Kidney glomerular epithelial cell (primary cell): ENCODE measurements at regions not wholly inside any gene's neighbourhood (a gene's known extent, or its start where the extent isn't known, plus 50 kb on each side); places are given as distances from the start of the nearest gene placed in this dataset.

Experiments
- DNase-seq: peaks from one replicate; lab custom pipeline; 2025; lab: John Stamatoyannopoulos, UW

GRCh38 chr13:99123101-99124045 is 77.3 kb upstream of the UBAC2 start:
- peak; percentile 19 for DNase-seq

GRCh38 chr13:99124046-99124400 is 76.6 kb upstream of the UBAC2 start:
- no peak for DNase-seq

- DNase-seq, result peak; percentile 42
Observed at GRCh38 chr13:99124794-99125316, 75.8 kb upstream of the UBAC2 start.

DNA sequence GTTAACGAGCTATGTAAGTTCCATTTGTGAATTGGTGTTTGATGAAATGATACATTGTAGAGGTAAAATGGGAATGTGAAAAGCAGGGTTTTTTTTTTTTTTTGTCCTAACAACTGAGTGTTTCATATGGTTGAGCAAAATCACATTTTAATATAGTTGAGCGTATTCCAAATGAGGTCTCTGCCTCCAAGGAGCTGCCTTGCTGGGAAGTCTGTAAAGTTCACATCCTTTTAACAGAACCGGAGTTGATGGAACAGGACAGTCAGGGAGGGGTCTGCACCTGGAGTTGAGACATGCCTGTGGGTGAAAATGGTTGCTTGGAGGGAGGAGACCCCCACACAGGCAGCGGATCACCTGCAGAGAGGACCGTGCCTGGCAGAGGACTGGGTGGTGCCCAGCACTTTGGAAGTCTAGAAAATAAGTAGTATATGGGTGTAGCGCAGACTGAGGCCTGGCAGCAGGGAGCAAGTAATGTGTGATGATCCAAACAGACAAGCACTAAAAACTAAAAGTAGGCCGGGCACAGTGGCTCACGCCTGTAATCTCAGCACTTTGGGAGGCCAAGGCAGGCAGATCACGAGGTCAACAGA is 75.2 kb upstream of the UBAC2 start:
- no peak for DNase-seq

DNA sequence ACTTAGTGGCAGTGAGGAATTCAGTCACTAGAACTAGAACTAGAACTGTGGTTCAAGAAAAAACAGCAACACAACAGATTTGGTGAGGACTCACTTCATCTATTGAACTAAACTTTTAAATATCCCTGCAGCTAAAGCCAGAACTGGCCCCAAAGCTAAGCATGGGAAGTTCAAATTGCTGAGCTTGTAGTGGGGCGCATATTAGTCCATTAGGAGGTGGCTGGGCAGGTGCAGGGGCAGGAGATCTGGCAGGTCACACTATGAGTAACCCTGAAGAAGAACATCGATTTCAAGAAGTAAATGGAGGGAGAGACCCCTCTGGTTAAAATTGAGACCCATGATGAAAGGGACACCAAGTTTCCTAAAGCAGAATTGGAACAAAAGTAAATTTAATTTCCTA is 73.8 kb upstream of the UBAC2 start:
- no peak for DNase-seq

DNA sequence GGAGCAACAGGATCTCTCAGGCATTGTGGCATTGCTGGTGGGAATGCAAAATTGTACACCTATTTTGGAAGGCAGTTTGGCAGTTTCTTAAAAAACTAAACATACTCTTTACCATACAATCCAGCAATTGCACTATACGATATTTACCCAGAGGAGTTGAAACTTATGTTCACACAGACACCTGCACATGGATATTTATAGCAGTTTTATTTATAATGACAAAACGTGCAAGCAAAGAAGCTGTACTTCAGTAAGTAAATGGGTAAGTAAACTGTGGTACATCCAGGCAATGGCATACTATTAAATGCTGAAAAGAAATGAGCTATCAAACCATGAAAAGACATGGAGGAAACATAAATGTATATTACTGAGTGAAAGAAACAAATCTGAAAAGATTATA is 71.6 kb upstream of the UBAC2 start:
- no peak for DNase-seq

DNA sequence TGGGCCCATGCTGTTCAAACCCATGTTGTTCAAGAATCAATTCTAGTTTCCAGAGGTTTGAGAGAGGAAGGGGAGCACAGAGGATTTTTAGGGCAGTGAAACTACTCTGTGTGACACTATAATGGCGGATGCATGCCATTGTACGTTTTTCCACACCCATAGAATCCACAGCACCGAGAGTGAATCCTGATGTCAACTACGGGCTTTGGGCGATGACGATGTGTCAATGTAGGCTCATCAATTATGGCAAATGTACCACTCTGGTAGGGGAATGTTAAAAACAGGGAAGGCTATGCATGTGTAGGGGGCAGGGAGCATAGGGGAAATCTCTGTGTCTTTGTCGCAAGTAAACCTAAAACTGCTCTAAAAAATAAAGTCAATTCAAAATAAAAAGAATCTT is 70.7 kb upstream of the UBAC2 start:
- no peak for DNase-seq

GRCh38 chr13:99131410-99131809 is 69.2 kb upstream of the UBAC2 start:
- no peak for DNase-seq

DNA sequence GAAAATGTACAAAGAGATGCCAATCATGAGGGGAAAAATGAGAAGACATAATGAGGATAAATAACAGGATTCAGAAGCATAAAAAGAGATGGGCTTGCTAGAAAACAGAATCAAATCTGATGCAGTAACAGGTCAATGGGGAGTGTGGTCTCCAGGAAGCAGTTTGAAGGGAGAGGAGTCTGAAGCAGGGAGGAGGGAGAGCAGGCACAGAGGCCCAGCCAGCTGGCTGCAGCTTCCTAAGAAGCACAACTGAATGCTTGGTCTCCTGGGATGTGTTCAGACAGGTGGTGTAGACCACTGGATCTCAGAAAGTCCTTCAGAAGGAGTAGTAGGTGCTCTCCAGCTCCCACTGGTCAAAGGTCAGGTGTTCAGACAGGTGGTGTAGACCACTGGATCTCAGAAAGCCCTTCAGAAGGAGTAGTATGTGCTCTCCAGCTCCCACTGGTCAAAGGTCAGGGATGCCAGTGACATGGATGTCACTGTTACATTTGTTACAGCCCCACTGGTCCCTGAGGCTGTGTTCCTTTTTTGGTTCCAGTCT is 68.3 kb upstream of the UBAC2 start:
- DNase-seq, result no peak

DNA sequence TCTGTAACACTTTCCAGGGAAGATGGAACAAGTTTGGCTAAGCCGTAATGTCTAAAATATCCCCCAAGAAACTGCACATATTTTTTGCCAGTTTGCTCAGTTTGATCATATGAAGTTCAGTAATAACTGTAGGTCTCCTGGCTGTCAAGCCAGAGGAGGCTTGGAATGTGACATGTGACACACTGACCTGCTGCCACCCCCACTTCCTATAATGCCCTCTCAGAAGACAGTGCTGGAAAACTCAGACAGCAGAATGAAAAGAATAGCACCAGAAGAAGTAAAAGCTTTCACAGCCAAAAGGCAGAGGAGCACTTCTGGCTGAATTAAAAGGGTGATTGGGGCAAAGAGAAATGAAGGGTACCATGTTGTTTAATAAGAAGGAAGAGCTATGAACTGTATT is 67.4 kb upstream of the UBAC2 start:
- DNase-seq, result no peak

GRCh38 chr13:99133848-99134247 is 66.8 kb upstream of the UBAC2 start:
- DNase-seq, result no peak

GRCh38 chr13:99135591-99135990 is 65.1 kb upstream of the UBAC2 start:
- no peak for DNase-seq

- DNase-seq, result no peak
Observed at GRCh38 chr13:99136427-99136954, 64.2 kb upstream of the UBAC2 start.

DNA sequence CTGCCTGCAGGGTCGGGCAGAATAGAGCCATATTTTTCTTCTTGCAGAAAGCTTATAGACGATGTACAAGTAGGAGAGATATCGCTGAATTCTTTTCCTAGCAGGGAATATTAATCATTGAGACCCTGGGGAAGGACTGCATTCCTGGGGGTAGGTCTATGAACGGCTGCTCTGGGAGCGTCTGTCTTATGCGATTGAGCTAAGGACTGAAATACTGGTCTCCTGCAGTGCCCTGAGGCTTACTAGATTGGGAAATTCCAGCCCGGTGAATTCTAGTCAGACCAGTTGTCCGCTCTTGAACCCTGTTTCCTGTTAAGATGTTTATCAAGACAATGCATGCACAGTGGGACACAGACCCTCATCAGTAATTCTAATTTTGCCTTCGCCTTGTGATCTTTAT is 59.8 kb upstream of the UBAC2 start:
- no peak for DNase-seq

DNA sequence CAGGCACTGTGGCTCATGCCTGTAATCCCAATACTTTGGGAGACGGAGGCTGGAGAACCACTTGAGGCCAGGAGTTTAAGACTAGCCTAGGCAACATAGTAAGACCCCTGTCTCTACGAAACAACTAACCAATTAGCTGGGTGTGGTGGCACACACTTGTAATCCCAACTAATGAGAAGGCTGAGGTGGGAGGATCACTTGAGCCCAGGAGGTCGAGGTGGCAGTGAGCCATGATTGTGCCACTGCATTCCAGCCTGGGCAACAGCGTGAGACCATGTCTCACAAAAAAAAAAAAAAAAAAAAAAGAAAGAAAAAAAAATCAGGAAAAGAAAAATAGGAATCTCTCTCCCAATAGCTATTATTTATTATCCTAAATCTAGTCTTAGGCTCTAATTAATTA is 56.8 kb upstream of the UBAC2 start:
- no peak for DNase-seq

DNA sequence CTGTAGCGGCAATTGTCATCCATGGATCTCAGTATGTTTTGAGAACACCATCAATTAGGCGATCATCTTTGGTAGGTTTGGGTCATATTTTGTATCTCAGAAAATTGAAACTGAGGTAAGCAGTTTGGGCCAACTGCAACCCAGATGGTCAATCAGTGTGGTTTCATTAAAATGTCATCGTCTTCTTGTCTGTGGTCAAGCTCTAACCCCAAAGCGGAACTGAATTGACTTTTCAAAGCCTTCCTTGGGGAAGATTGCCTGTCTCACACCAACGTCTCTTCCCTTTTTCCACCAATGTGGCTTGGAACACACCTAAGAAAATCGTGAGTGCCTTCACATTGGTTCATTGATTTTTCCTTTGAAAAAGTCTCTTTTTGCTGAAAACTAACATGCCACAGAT is 56.3 kb upstream of the UBAC2 start:
- DNase-seq, result no peak

GRCh38 chr13:99145461-99145860 is 55.2 kb upstream of the UBAC2 start:
- no peak for DNase-seq

GRCh38 chr13:99150575-99151361 is 49.9 kb upstream of the UBAC2 start:
- peak; percentile 61 for DNase-seq
